GOT3 (cell line): ENCODE measurements at regions not wholly inside any gene's neighbourhood (a gene's known extent, or its start where the extent isn't known, plus 50 kb on each side); places are given as distances from the start of the nearest gene placed in this dataset.
"Not testable (repeated sequence)": the region's sequence is repeated elsewhere in the genome, so short reads cannot be mapped to it uniquely, and the experiment has no call there.

ENCODE experiments used
- DNase-seq: peaks from one replicate; lab custom pipeline; 2025; ENCODE audit warnings: mixed read lengths; lab: John Stamatoyannopoulos, UW

DNA sequence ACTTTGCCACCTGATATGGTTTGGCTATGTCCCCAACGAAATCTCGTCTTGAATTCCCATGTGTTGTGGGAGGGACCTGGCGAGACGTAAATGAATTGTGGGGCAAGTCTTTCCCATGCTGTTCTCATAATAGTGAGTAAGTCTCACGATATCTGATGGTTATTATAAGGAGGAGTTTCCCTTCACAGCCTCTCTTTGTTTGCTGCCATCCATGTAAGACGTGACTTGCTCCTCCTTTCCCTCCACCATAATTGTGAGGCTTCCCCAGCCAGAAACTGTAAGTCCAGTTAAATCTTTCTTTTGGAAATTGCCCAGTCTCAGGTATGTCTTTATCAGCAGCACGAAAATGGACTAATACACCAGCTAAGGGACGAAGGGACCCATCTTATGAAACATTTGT is 1303.3 kb downstream of the SUCLG1 start:
- DNase-seq: no peak

DNA sequence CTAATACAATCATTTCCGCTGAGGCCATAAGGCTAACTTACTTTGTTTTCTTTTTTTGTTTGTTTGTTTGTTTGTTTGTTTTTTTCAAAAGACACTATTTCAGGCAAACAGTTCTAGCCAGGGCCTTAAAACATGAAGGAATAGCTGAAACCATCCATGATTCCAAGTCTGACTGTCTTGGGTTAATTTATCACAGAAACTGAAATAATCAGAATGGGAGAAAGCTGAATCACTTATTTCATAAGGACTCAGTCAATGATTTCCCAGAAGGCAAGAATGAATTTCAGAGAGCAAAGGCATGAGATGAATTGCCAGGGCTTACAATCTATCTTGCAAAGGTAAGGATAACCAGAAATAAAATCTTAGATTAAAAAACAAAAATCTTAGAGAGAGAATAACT is 1315.1 kb downstream of the SUCLG1 start:
- no peak for DNase-seq

- DNase-seq: no peak
These were observed 1316.1 kb downstream of the SUCLG1 start for GRCh38 chr2:83142934-83143333.

- DNase-seq: no peak
These were observed 1343.5 kb downstream of the SUCLG1 start for GRCh38 chr2:83115606-83116005.

DNA sequence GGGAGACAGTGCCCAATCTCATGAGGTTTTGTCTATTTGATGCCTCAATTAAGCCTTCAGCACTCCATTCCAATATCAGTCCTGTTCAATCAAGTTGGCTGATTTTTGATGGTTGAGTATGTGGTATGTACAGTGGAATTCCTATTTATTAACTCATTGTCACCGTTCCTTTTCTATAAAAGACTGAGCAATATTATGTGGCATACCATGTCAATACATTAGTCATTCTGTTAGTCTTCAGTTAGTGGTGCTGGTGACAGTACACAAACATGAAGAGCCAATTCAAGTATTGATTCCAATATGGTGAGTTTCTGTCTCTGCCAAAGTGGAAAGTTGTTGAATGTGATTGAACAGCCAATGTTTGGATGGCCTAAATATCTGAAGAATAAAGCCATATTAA is 1343.9 kb downstream of the SUCLG1 start:
- DNase-seq: no peak

DNA sequence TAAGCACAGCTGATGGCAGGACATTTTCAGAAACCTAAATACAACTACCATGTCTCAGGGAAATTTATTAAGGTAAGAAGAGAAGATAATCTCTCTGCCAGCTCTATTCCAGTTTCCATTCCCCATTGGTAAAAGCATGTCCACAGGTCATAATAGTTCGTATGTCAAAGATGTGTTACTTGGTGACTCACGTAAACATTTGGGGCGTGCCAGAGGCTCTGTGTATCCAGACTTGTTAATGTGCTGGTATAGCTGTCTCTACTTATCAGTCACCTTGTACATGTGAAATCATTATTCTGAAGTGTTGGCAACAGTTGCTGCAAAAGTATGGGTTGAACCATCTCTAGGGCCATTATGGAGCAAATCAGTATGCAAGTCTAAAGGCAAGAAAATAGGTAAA is 1345.1 kb downstream of the SUCLG1 start:
- no peak for DNase-seq

DNA sequence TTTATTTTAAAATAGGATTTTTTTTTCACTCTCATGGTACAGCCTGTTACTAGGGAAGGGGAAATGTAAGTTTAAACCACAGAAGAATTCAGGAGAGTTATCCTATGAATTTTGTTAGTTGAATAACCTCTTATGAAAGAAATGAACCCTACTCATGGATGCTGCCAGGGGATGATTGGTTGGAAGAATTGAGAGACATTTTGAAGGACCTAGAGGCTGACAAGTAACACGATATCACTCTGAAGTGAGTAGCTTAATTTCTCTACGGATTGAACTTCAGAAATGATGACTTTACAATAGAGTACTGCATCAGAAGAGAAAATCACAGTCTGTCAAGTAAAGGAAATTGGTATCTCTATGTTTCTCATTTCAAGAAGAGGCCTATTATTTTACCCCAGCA is 1346.2 kb downstream of the SUCLG1 start:
- DNase-seq: no peak

- DNase-seq: no peak
These were observed 1349.8 kb downstream of the SUCLG1 start for GRCh38 chr2:83109284-83109683.

- DNase-seq: no peak
These were observed 1352.2 kb downstream of the SUCLG1 start for GRCh38 chr2:83106853-83107252.

GRCh38 chr2:83104202-83104601 is 1354.9 kb downstream of the SUCLG1 start:
- no peak for DNase-seq

DNA sequence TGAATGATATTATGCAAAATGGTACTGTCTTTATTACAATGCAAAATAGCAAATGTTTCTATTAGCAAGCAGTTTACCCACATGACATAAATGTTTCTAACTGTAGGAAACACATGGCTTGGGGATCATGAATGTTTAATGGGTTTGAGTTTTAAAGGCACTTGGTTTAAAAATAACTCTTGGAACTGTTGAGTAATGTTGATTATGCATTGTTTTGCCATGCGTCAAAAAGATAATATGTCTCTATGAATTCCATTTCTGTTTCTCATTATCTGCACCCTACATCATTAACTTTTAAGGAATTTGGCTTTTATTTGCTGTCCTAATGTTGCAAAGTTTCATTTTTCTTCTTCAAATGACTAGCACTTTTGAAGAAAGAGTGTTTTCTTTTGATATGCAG is 1355.5 kb downstream of the SUCLG1 start:
- DNase-seq: no peak

DNA sequence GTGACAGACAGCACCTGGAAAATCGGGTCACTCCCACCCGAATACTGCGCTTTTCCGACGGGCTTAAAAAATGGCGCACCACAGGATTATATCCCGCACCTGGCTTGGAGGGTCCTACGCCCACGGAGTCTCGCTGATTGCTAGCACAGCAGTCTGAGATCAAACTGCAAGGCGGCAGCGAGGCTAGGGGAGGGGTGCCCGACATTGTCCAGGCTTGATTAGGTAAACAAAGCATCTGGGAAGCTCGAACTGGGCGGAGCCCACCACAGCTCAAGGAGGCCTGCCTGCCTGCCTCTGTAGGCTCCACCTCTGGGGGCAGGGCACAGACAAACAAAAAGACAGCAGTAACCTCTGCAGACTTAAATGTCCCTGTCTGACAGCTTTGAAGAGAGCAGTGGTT is 1370.0 kb downstream of the SUCLG1 start:
- not testable (repeated sequence) for DNase-seq

GRCh38 chr2:83085869-83086268 is 1373.2 kb downstream of the SUCLG1 start:
- no peak for DNase-seq

- DNase-seq: no peak
These were observed 1377.0 kb downstream of the SUCLG1 start for GRCh38 chr2:83081826-83082690.

- DNase-seq: no peak
These were observed 1380.1 kb downstream of the SUCLG1 start for GRCh38 chr2:83079007-83079406.

GRCh38 chr2:83072767-83073166 is 1386.3 kb downstream of the SUCLG1 start:
- no peak for DNase-seq

DNA sequence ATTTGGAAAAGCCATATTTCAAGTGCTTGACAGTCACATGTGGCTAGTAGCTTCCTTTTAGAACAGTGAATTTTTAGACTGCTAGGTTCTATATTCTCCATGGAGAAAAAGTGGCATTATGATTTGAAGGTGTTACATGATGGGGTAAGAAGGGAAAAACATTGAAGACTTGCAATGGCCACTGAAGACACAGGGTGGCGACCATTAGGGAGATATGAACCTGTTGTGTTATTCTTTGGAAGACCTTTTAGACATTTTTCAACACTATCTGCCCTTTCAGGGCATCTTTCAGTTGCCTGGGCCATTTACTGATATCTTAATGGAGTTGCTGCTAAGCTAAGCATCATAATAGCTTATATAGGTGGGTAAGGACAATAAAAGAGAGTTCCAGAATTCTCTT is 1387.2 kb downstream of the SUCLG1 start:
- no peak for DNase-seq

DNA sequence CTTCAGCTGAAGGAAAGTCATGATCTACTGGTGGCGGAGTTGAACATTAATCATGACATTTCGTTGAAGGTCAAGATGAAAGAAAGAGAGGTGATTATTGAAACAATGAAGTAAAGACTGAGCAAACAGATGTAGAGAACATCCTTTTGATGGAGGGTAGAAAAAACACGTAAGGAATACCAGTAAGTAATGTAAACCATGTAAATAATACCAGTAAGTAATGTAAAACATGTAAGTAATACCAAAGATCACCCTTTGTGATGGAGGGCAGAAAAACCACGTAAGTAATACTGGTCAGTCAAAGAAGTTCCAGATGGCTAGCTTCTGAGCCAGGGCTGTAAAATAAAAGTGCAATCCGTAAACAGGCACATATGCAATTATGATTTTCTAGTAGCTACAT is 1387.7 kb downstream of the SUCLG1 start:
- DNase-seq: no peak

DNA sequence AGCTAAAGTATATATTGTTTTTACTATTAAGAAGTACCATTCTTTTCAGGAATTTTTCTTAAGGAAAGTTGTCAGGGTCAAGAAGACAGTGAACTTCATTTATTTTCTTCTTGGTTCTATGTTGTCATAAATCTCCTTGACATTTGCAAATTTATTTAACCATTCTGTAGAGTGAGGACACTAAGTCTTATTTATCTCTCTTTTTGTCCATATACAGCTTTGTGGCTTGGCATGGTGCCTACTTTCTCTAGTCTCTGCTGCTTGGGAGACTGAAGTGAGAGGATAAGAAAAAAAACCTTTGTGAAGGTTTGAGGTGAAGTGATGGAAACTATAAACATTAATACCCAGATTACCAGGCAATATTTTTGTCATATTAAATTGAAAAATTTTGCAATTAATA is 1389.4 kb downstream of the SUCLG1 start:
- DNase-seq: no peak

- DNase-seq: no peak
These were observed 1390.4 kb downstream of the SUCLG1 start for GRCh38 chr2:83068714-83069113.

DNA sequence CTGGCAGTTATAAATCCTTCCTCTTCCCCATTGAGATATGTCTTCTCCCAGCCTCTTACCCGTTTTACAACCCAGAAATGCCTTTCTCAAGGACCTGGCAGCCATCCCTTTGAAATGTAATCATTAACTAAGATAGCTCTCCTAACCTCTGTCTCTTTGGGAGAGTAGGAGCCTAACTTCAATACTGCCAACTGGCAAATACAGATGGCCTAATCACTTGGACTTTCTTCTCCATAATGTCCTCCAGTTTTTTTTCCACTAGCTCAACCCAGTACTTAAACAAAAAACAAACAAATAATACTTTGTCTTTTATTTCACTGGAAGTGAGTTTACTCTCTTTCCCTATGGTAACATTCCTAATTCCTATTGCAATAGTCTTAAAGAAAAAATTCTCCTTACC is 1391.1 kb downstream of the SUCLG1 start:
- no peak for DNase-seq

DNA sequence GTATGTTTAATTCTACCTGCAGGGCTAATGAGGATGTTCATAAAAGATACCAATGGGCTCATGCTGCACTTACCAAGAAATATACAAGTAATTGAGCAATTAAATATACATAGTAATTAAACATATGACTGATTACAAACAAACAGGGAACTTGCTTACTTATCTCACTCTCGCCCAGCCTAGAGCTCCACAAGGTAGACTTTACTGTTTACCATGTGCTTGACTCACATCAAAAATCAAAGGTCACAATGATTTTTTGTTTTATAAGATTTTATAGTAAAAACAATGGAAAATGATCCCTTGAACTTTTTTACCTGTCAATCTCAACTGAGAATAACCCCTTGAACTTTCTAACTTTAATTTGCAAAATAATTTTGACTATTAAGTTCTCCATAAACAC is 1395.1 kb downstream of the SUCLG1 start:
- DNase-seq: no peak

DNA sequence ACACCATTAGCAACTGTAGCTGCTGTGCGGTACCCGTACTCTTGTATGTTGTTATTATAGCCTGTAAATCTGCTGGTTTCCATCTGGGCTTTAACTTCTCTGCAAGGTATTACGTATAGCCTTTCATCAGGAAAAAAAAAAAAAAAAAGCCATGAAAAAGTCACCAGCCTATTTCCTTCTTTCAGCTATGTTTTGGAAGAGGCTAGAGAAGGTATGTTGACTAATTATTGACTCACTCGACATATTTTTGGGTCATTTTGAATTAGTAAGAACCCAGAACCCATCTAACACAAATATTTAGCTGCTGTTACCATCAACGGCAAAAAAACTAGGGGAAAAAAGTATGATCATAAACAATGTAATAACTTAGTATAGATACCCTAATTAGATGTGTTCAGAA is 1395.6 kb downstream of the SUCLG1 start:
- no peak for DNase-seq

GRCh38 chr2:83058683-83059082 is 1400.4 kb downstream of the SUCLG1 start:
- DNase-seq: no peak
